HG02610 (cell line): ENCODE measurements at regions not wholly inside any gene's neighbourhood (a gene's known extent, or its start where the extent isn't known, plus 50 kb on each side); places are given as distances from the start of the nearest gene placed in this dataset.
A peak's percentile ranks its signal among the peaks of the same experiment; 100 is the strongest.
"Not testable (repeated sequence)": the region's sequence is repeated elsewhere in the genome, so short reads cannot be mapped to it uniquely, and the experiment has no call there.

ENCODE experiments used
- ATAC-seq: cut with Tn5 transposase; IDR thresholded peaks from one replicate; pipeline ENCODE4 v1.9.1; 2021; ENCODE audit warnings: mild to moderate bottlenecking, moderate library complexity; ENCODE audit not compliant: unreplicated experiment

- not testable (repeated sequence) for ATAC-seq
These were observed 5507.7 kb upstream of the TPTE start for GRCh38 chr21:5013455-5014304.

- not testable (repeated sequence) for ATAC-seq
These were observed 5506.2 kb upstream of the TPTE start for GRCh38 chr21:5015187-5015586.

GRCh38 chr21:5019120-5019519 lies 5502.3 kb upstream of the TPTE start:
- peak; percentile 63 for ATAC-seq

GRCh38 chr21:5021815-5022214 lies 5499.6 kb upstream of the TPTE start:
- peak; percentile 31 for ATAC-seq

GRCh38 chr21:5022254-5022653 lies 5499.1 kb upstream of the TPTE start:
- ATAC-seq: peak; percentile 28

- ATAC-seq: peak; percentile 3
These were observed 5498.6 kb upstream of the TPTE start for GRCh38 chr21:5022748-5023147.

GRCh38 chr21:5035147-5035546 lies 5486.2 kb upstream of the TPTE start:
- ATAC-seq: not testable (repeated sequence)

- ATAC-seq: not testable (repeated sequence)
These were observed 5485.8 kb upstream of the TPTE start for GRCh38 chr21:5035587-5035986.

GRCh38 chr21:5037606-5038331 lies 5483.6 kb upstream of the TPTE start:
- ATAC-seq: not testable (repeated sequence)

GRCh38 chr21:5039926-5040325 lies 5481.5 kb upstream of the TPTE start:
- not testable (repeated sequence) for ATAC-seq

GRCh38 chr21:5042583-5042982 lies 5478.8 kb upstream of the TPTE start:
- not testable (repeated sequence) for ATAC-seq

GRCh38 chr21:5044812-5045211 lies 5476.6 kb upstream of the TPTE start:
- ATAC-seq: not testable (repeated sequence)

GRCh38 chr21:5051303-5052018 lies 5469.9 kb upstream of the TPTE start:
- not testable (repeated sequence) for ATAC-seq

GRCh38 chr21:5055027-5055754 lies 5466.2 kb upstream of the TPTE start:
- ATAC-seq: not testable (repeated sequence)

- peak; percentile 64 for ATAC-seq
These were observed 5465.1 kb upstream of the TPTE start for GRCh38 chr21:5055996-5056962.

- not testable (repeated sequence) for ATAC-seq
These were observed 5464.3 kb upstream of the TPTE start for GRCh38 chr21:5057077-5057476.

- not testable (repeated sequence) for ATAC-seq
These were observed 5460.9 kb upstream of the TPTE start for GRCh38 chr21:5060364-5061083.

GRCh38 chr21:5064581-5065142 lies 5456.7 kb upstream of the TPTE start:
- ATAC-seq: not testable (repeated sequence)
